ENCODE measurements at regions not wholly inside any gene's neighbourhood (a gene's known extent, or its start where the extent isn't known, plus 50 kb on each side); places are given as distances from the start of the nearest gene placed in this dataset.

- no peaks in the 10 kb centered on the region for H3K9me3 Mint-ChIP-seq
Observed at GRCh38 chr6:62737792-62738191, 451.8 kb upstream of the KHDRBS2 start.

DNA sequence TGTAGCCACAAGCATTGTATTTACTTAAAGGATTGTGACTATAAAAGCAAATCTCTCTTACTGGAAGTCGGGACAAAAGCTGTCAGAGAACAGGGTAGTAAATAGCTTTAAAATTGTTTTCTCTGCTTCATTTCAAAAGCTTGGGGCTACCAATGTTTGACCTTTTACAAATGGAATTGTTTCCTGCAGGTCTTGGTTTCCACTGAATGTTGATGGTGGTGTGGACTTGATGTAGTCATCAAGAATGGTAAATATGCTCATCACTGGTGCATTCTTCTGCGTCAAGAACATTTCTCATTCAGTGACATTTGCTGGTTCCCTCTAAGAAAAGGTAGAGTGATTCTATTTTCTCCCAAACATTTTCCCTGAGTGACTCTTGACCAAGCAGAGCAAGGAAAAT lies 435.4 kb upstream of the KHDRBS2 start:
- Mint-ChIP-seq H3K27me3 (ENCODE audit: low read depth) (no peaks in the 10 kb centered on the region), H3K9me3 (peaks cover 3% of the 10 kb centered on the region), H3K36me3 (ENCODE audit: low read depth) (no peaks in the 10 kb centered on the region), H3K27ac (no peak overlapping the region), H3K4me3 (no peak overlapping the region), H3K4me1 (no peaks in the 10 kb centered on the region)
- TF ChIP-seq, protein P1, sequence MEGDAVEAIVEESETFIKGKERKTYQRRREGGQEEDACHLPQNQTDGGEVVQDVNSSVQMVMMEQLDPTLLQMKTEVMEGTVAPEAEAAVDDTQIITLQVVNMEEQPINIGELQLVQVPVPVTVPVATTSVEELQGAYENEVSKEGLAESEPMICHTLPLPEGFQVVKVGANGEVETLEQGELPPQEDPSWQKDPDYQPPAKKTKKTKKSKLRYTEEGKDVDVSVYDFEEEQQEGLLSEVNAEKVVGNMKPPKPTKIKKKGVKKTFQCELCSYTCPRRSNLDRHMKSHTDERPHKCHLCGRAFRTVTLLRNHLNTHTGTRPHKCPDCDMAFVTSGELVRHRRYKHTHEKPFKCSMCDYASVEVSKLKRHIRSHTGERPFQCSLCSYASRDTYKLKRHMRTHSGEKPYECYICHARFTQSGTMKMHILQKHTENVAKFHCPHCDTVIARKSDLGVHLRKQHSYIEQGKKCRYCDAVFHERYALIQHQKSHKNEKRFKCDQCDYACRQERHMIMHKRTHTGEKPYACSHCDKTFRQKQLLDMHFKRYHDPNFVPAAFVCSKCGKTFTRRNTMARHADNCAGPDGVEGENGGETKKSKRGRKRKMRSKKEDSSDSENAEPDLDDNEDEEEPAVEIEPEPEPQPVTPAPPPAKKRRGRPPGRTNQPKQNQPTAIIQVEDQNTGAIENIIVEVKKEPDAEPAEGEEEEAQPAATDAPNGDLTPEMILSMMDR (IDR thresholded peaks at IDR 0.05; ENCODE audit: unreplicated experiment in 3 of 3): no peak

More at GRCh38 chr6:62737792-62738191, 451.8 kb upstream of the KHDRBS2 start:
- Mint-ChIP-seq H3K27me3 (ENCODE audit: low read depth) (no peaks in the 10 kb centered on the region), H3K4me1 (no peaks in the 10 kb centered on the region), H3K27ac (no peak overlapping the region), H3K4me3 (no peak overlapping the region), H3K36me3 (ENCODE audit: low read depth) (no peaks in the 10 kb centered on the region)
- TF ChIP-seq, protein P1 (IDR thresholded peaks at IDR 0.05; ENCODE audit: unreplicated experiment in 3 of 3): no peak

GRCh38 chr6:62716719-62717118 lies 430.7 kb upstream of the KHDRBS2 start:
- no peak overlapping the region for H3K27ac Mint-ChIP-seq
- no peaks in the 10 kb centered on the region for H3K4me1 Mint-ChIP-seq
- H3K4me3 Mint-ChIP-seq: no peak overlapping the region
- no peaks in the 10 kb centered on the region for H3K27me3 Mint-ChIP-seq (ENCODE audit: low read depth)
- TF ChIP-seq, protein P1 (IDR thresholded peaks at IDR 0.05; ENCODE audit: unreplicated experiment in 3 of 3): no peak
- no peaks in the 10 kb centered on the region for H3K36me3 Mint-ChIP-seq (ENCODE audit: low read depth)
- H3K9me3 Mint-ChIP-seq: no peaks in the 10 kb centered on the region

GRCh38 chr6:62714112-62714511 lies 428.1 kb upstream of the KHDRBS2 start:
- Mint-ChIP-seq H3K36me3 (ENCODE audit: low read depth) (no peaks in the 10 kb centered on the region), H3K4me3 (no peak overlapping the region)

DNA sequence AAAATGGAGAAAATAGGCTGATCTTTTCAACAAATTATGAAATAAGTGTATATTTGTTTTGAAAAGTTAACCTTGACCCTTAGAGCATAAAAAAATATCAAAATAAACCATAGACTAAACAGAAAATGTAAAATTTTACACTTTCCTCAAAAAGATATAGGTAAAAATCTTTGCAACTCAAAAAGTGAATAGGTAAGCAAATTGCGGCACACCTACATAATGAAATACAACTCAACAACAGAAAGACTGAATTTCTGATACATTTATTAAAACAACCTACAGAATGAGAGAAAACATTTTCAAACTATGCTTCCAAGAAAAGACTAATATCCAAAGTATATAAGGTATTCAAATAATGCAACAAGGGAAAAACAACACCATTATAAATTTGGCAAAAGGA lies 425.7 kb upstream of the KHDRBS2 start:
- Mint-ChIP-seq H3K27me3 (ENCODE audit: low read depth) (no peaks in the 10 kb centered on the region), H3K27ac (no peak overlapping the region), H3K4me1 (no peaks in the 10 kb centered on the region), H3K4me3 (no peak overlapping the region), H3K9me3 (no peaks in the 10 kb centered on the region), H3K36me3 (ENCODE audit: low read depth) (no peaks in the 10 kb centered on the region)
- TF ChIP-seq, protein P1 (IDR thresholded peaks at IDR 0.05; ENCODE audit: unreplicated experiment in 3 of 3): no peak

More at GRCh38 chr6:62714112-62714511, 428.1 kb upstream of the KHDRBS2 start:
- Mint-ChIP-seq H3K9me3 (no peaks in the 10 kb centered on the region), H3K27ac (no peak overlapping the region), H3K27me3 (ENCODE audit: low read depth) (no peaks in the 10 kb centered on the region), H3K4me1 (no peaks in the 10 kb centered on the region)
- TF ChIP-seq, protein P1 (IDR thresholded peaks at IDR 0.05; ENCODE audit: unreplicated experiment in 3 of 3): no peak

GRCh38 chr6:62707914-62708313 lies 421.9 kb upstream of the KHDRBS2 start:
- no peaks in the 10 kb centered on the region for H3K4me1 Mint-ChIP-seq
- no peaks in the 10 kb centered on the region for H3K27me3 Mint-ChIP-seq (ENCODE audit: low read depth)
- TF ChIP-seq, protein P1 (IDR thresholded peaks at IDR 0.05; ENCODE audit: unreplicated experiment in 3 of 3): no peak
- no peaks in the 10 kb centered on the region for H3K36me3 Mint-ChIP-seq (ENCODE audit: low read depth)
- no peaks in the 10 kb centered on the region for H3K9me3 Mint-ChIP-seq
- no peak overlapping the region for H3K27ac Mint-ChIP-seq
- H3K4me3 Mint-ChIP-seq: no peak overlapping the region

All from nephron (organoid).